Stomach (tissue), 8 donors: ENCODE measurements at regions not wholly inside any gene's neighbourhood (a gene's known extent, or its start where the extent isn't known, plus 50 kb on each side); places are given as distances from the start of the nearest gene placed in this dataset.
"Not testable (repeated sequence)": the region's sequence is repeated elsewhere in the genome, so short reads cannot be mapped to it uniquely, and the experiment has no call there.

Experiments used
- DNase-seq, 2 donors: peaks; one replicate each; pipeline versions ENCODE4 v3.0.0 to v3.0.0-alpha.2; 2013 to 2019
- H3K27ac ChIP-seq, 5 donors: fragments of 200-600 bp in 4 of 5; sonication (generic) in 4 of 5; one replicate each; pipeline ENCODE4 v1.5.1; 2013 to 2019; ENCODE audit warnings: mild to moderate bottlenecking in 1 of 5, moderate library complexity in 1 of 5
- H3K27me3 ChIP-seq, 3 donors: fragments of 200-600 bp; sonication (generic); one replicate each; pipeline ENCODE4 v1.5.1; 2017 to 2019; ENCODE audit warnings: mixed run types in 1 of 3
- H3K36me3 ChIP-seq, 4 donors: fragments of 200-600 bp; sonication (generic); 1 replicate in 3 of 4; 2 replicates in 1 of 4; pipeline ENCODE4 v1.5.1; 2016 to 2019
- H3K4me1 ChIP-seq, 4 donors: fragments of 200-600 bp; sonication (generic); one replicate each; pipeline ENCODE4 v1.5.1; 2016 to 2019
- H3K4me3 ChIP-seq, 4 donors: fragments of 200-600 bp; sonication (generic) in 3 of 4; one replicate each; pipeline ENCODE4 v1.5.1; 2016 to 2019; ENCODE audit warnings: mild to moderate bottlenecking in 1 of 4
- H3K9me3 ChIP-seq, 4 donors: fragments of 200-600 bp; sonication (generic); one replicate each; pipeline ENCODE4 v1.5.1; 2016 to 2019
- EP300 ChIP-seq: sonication (generic); formaldehyde crosslinking; IDR thresholded peaks from one replicate; pipeline ENCODE4 v1.6.1; 2017; ENCODE audit warnings: antibody characterized with exemption
- POLR2A ChIP-seq, 4 donors: fragments of 450-650 bp; IDR thresholded peaks; one replicate each; pipeline ENCODE4 v1.6.1; 2016; ENCODE audit warnings: antibody characterized with exemption in 4 of 4, control low read depth in 2 of 4, mild to moderate bottlenecking in 1 of 4, moderate library complexity in 1 of 4
- POLR2AphosphoS5 ChIP-seq, 3 donors: sonication (generic); formaldehyde crosslinking; IDR thresholded peaks; one replicate each; pipeline ENCODE4 v1.6.1; 2016; ENCODE audit warnings: antibody characterized with exemption in 3 of 3
- WGBS, 5 donors: extraction: QIAGEN DNeasy Blood & Tissue Kit in 3 of 5; methylation state at CpG; one replicate each; pipeline versions ENCODE4 v1.1.5 to v1.1.7; 2013 to 2018; 5-methylcytosine and 5-hydroxymethylcytosine counted together
- intact Hi-C: fragments of 100-400 bp; cut with DNase I; formaldehyde crosslinking; loops from one replicate; pipeline ENCODE4 v1.15.1; 2023; ENCODE audit warnings: low total_unique reads
- TF ChIP-seq, protein P1 (sequence below), 7 experiments: fragments of 450-650 bp in 4 of 7; fragments of 200-600 bp in 3 of 7; sonication (generic) in 3 of 7; IDR thresholded peaks; one replicate each; pipeline ENCODE4 v1.5.1; 2016 to 2019; ENCODE audit warnings: antibody characterized with exemption in 7 of 7, control low read depth in 2 of 7, mild to moderate bottlenecking in 1 of 7
- donor health status: healthy with polysubstance abuse.
- donor health status: Bipolar disorder and iron deficiency.
- donor health status: healthy.

DNA sequence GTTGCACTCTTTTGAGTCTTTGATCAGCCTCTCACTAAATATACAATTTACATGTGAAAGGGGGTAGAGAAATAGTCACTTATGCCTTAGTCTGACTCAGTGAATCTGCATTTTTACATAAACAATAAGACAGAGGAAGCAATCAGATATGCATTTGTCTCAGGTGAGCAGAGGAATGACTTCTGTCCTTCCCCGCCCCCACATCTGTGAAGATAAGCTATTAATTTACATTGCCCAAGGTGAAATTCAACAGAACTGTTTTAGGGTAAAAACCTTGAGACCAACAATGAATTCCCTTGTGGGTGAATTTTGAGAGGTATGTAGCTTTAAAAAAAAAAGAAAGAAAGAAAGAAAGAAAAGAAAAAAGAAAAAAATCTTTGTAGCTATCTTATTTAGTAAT lies 1302.9 kb upstream of the ACVR2A start:
- Histone ChIP-seq H3K36me3 (no peaks in the 10 kb centered on the region), H3K9me3 (no peaks in the 10 kb centered on the region), H3K27me3 (no peaks in the 10 kb centered on the region), H3K4me3 (no peak overlapping the region), H3K27ac (no peak overlapping the region), H3K4me1 (no peaks in the 10 kb centered on the region)
- WGBS, 5 donors: 59 to 88% (median 72%) methylated on average over 1 of the region's 1 CpG
- intact Hi-C loops: no loop called here
- no peak for TF ChIP-seq POLR2A (IDR thresholded peaks at IDR 0.05)
- no peak for TF ChIP-seq EP300
- TF ChIP-seq, protein P1, sequence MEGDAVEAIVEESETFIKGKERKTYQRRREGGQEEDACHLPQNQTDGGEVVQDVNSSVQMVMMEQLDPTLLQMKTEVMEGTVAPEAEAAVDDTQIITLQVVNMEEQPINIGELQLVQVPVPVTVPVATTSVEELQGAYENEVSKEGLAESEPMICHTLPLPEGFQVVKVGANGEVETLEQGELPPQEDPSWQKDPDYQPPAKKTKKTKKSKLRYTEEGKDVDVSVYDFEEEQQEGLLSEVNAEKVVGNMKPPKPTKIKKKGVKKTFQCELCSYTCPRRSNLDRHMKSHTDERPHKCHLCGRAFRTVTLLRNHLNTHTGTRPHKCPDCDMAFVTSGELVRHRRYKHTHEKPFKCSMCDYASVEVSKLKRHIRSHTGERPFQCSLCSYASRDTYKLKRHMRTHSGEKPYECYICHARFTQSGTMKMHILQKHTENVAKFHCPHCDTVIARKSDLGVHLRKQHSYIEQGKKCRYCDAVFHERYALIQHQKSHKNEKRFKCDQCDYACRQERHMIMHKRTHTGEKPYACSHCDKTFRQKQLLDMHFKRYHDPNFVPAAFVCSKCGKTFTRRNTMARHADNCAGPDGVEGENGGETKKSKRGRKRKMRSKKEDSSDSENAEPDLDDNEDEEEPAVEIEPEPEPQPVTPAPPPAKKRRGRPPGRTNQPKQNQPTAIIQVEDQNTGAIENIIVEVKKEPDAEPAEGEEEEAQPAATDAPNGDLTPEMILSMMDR (IDR thresholded peaks at IDR 0.05): no peak
- no peak for TF ChIP-seq POLR2AphosphoS5 (IDR thresholded peaks at IDR 0.05)
- no peak for DNase-seq

DNA sequence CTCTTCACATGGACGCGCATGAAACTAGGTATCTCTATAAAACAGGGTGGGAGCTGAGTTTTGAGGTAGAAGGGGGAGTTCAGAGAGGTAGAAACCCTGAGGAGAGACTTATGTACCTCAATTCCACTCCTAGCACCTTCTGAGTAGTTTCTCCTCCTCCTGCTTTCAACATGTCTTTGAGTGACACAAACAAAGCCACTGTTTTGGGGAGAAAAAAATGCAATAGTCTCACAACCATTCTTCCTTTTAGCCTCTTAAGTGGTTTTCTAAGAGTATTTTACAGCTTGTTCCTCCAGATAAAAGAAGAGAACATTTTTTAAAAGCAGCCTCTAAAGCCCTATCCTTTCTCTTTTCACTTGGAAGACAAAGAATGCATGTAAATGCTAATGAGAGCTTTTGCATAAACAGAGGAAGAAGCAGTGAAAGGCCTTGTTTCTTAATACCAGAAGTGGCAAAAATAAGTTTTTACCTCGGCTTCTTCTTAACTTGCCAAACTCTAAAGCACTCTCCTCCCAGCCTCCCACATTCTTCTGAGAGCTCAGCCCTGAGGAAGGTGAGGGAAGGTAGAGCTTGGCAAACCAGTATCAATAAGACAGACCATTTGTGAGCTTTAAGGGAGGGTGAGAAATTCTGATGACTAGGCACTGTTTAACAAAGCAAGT lies 1304.4 kb upstream of the ACVR2A start:
- DNase-seq: no peak
- TF ChIP-seq, protein P1 (IDR thresholded peaks at IDR 0.05): no peak
- TF ChIP-seq POLR2AphosphoS5 (IDR thresholded peaks at IDR 0.05) (no peak), EP300 (no peak), POLR2A (IDR thresholded peaks at IDR 0.05) (no peak)
- intact Hi-C loops: no loop called here
- H3K4me3 ChIP-seq: no peak overlapping the region
- WGBS, 5 donors: 50 to 65% (median 63%) methylated on average over 3 of the region's 3 CpGs
- no peaks in the 10 kb centered on the region for H3K36me3 ChIP-seq
- H3K27me3 ChIP-seq: no peaks in the 10 kb centered on the region
- H3K9me3 ChIP-seq: no peaks in the 10 kb centered on the region
- H3K4me1 ChIP-seq: no peaks in the 10 kb centered on the region
- no peak overlapping the region for H3K27ac ChIP-seq

- H3K4me3 ChIP-seq, H3K9me3 ChIP-seq, H3K27ac ChIP-seq, H3K27me3 ChIP-seq, DNase-seq, intact Hi-C loops, H3K4me1 ChIP-seq, H3K36me3 ChIP-seq: not testable (repeated sequence)
- WGBS, 5 donors: 77 to 88% (median 82%) methylated on average over 5 of the region's 5 CpGs
Observed at GRCh38 chr2:146539739-146540138, 1305.1 kb upstream of the ACVR2A start.

DNA sequence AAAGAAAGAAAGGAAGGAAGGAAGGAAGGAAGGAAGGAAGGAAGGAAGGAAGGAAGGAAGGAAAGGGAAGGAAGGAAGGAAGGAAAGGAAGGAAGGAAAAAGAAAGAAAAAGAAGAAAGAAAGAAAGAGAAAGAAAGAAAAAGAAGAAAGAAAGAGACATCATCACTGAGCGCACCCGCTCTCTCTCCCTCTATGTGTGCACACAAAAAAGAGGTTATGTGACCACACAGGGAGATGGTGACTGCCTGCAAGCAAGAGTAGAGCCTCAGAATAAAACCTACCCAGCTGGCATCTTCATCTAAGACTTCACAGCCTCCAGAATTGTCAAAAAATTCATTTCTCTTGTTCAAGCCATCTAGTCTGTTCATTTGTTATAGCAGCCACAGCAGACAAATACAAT lies 1307.4 kb upstream of the ACVR2A start:
- Histone ChIP-seq H3K27ac (no peak overlapping the region), H3K4me1 (no peaks in the 10 kb centered on the region), H3K36me3 (no peaks in the 10 kb centered on the region), H3K9me3 (no peaks in the 10 kb centered on the region), H3K27me3 (no peaks in the 10 kb centered on the region), H3K4me3 (no peak overlapping the region)
- DNase-seq: no peak
- intact Hi-C loops: no loop called here
- WGBS, 5 donors: 96 to 99% (median 97%) methylated on average over 2 of the region's 2 CpGs
- TF ChIP-seq EP300 (no peak), POLR2A (IDR thresholded peaks at IDR 0.05) (no peak), POLR2AphosphoS5 (IDR thresholded peaks at IDR 0.05) (no peak)
- TF ChIP-seq, protein P1 (IDR thresholded peaks at IDR 0.05): no peak

DNA sequence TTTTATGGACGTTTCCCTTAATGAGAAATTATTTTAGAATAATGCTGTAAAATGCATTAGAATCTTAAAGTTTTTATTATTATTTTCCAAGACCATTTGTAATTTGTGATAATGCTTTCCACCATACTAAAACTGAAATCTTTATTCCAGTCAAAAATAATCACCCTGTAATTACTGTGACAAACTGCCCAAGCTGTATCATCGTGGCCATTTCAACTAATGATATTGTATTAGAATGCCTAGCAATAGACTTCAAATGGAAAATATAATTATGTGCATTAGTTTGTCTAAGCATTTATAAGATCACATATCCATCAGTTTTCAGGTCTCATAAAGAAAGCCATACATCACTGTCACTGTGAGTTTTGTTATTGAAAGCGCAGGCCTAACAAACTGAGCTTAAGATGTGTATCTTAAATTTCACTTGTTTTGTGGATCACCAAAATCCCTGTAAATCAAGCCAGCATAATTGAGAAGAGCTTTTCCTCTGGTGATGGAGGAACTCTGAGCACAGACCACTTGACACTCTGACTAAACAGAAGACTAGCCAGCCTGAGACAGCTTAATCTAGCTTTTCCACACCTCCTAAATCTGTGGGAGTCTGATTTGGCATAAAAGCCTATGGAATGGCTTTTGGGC lies 1312.2 kb upstream of the ACVR2A start:
- H3K36me3 ChIP-seq: no peaks in the 10 kb centered on the region
- DNase-seq: no peak
- intact Hi-C loops: no loop called here
- H3K9me3 ChIP-seq: no peaks in the 10 kb centered on the region
- WGBS, 5 donors: 56 to 75% (median 69%) methylated on average over 3 of the region's 3 CpGs
- no peak overlapping the region for H3K4me3 ChIP-seq
- H3K27me3 ChIP-seq: no peaks in the 10 kb centered on the region
- no peaks in the 10 kb centered on the region for H3K4me1 ChIP-seq
- H3K27ac ChIP-seq: no peak overlapping the region
- TF ChIP-seq POLR2AphosphoS5 (IDR thresholded peaks at IDR 0.05): no peak
- TF ChIP-seq, protein P1 (IDR thresholded peaks at IDR 0.05): no peak
- no peak for TF ChIP-seq POLR2A (IDR thresholded peaks at IDR 0.05)
- no peak for TF ChIP-seq EP300
